Testis (tissue), 2 donors: ENCODE measurements at regions not wholly inside any gene's neighbourhood (a gene's known extent, or its start where the extent isn't known, plus 50 kb on each side); places are given as distances from the start of the nearest gene placed in this dataset.

ENCODE experiments used
- DNase-seq: peaks from one replicate; pipeline ENCODE4 v3.0.0-alpha.2; 2019
- H3K27ac ChIP-seq, 2 donors: fragments of 200-600 bp; sonication (generic); one replicate each; pipeline ENCODE4 v1.5.1; 2019
- H3K27me3 ChIP-seq: fragments of 200-600 bp; sonication (generic); one replicate; pipeline ENCODE4 v1.5.1; 2019
- H3K36me3 ChIP-seq: fragments of 200-600 bp; sonication (generic); one replicate; pipeline ENCODE4 v1.5.1; 2017; ENCODE audit warnings: low read depth; ENCODE audit errors: missing control alignments
- H3K4me1 ChIP-seq: fragments of 200-600 bp; sonication (generic); one replicate; pipeline ENCODE4 v1.5.1; 2019
- H3K4me3 ChIP-seq, 2 donors: fragments of 200-600 bp; sonication (generic); one replicate each; pipeline ENCODE4 v1.5.1; 2017 to 2019
- H3K9me3 ChIP-seq: fragments of 200-600 bp; sonication (generic); one replicate; pipeline ENCODE4 v1.5.1; 2017
- POLR2A ChIP-seq: fragments of 450-650 bp; IDR thresholded peaks from one replicate; pipeline ENCODE4 v1.6.1; 2017; ENCODE audit warnings: antibody characterized with exemption, mild to moderate bottlenecking, moderate library complexity
- WGBS, 2 donors: methylation state at CpG; one replicate each; pipeline ENCODE4 v1.1.5; 2018; 5-methylcytosine and 5-hydroxymethylcytosine counted together
- intact Hi-C: fragments of 100-400 bp; cut with DNase I; formaldehyde crosslinking; loops from one replicate; pipeline ENCODE4 v1.15.1; 2023; ENCODE audit warnings: low total_unique reads
- TF ChIP-seq, protein P1 (sequence below), 3 experiments: fragments of 450-650 bp in 2 of 3; fragments of 200-600 bp in 1 of 3; sonication (generic) in 1 of 3; IDR thresholded peaks; one replicate each; pipeline ENCODE4 v1.5.1; 2016 to 2019; ENCODE audit warnings: antibody characterized with exemption in 3 of 3, mild to moderate bottlenecking in 2 of 3, moderate library complexity in 1 of 3

DNA sequence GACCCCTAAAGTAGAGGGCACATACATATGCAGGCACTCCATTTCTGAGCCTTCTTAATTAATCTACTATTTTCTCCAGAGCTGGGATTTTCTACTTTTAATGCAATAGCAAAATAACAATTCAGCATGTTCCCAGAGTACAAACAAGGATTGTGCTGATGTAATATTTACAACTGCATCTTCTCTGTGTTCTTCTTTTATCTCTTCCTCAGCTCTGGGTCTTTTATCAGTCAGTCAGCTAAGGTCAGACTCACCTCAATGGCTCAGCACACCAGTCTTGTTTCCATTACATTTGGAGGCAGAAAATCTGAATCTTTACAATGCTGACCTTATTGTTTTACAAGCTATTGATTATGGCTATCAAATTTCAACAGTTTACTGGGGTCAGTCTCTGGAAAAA, 323.3 kb upstream of the NR5A2 start:
- no peak for DNase-seq
- intact Hi-C loops = no loop called here
- TF ChIP-seq, protein P1, sequence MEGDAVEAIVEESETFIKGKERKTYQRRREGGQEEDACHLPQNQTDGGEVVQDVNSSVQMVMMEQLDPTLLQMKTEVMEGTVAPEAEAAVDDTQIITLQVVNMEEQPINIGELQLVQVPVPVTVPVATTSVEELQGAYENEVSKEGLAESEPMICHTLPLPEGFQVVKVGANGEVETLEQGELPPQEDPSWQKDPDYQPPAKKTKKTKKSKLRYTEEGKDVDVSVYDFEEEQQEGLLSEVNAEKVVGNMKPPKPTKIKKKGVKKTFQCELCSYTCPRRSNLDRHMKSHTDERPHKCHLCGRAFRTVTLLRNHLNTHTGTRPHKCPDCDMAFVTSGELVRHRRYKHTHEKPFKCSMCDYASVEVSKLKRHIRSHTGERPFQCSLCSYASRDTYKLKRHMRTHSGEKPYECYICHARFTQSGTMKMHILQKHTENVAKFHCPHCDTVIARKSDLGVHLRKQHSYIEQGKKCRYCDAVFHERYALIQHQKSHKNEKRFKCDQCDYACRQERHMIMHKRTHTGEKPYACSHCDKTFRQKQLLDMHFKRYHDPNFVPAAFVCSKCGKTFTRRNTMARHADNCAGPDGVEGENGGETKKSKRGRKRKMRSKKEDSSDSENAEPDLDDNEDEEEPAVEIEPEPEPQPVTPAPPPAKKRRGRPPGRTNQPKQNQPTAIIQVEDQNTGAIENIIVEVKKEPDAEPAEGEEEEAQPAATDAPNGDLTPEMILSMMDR (IDR thresholded peaks at IDR 0.05) = no peak
- TF ChIP-seq POLR2A = no peak
- Histone ChIP-seq H3K27me3 (no peaks in the 10 kb centered on the region), H3K4me1 (no peaks in the 10 kb centered on the region), H3K9me3 (no peaks in the 10 kb centered on the region), H3K36me3 (no peaks in the 10 kb centered on the region), H3K27ac (no peak overlapping the region), H3K4me3 (no peak overlapping the region)

DNA sequence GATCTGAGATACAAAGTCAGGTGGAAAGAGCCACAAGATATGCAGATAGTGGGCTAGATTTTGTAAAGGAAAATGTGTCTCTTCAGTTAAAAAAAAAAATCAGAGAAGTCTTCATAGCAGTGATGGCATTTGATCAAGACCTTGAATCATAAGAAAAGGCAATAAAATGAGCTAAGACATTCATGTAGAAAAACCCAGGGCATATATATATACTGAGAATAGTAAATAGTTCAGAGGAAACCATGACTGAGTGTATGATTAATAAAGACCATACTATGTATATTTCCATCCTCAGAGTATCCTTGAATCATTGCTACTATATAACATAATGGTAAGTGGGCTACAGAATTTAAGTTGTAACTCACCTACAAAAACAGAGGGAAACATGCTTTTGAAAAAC, 321.7 kb upstream of the NR5A2 start:
- Histone ChIP-seq H3K9me3 (no peaks in the 10 kb centered on the region), H3K27ac (no peak overlapping the region), H3K27me3 (no peaks in the 10 kb centered on the region), H3K4me3 (no peak overlapping the region), H3K36me3 (no peaks in the 10 kb centered on the region), H3K4me1 (no peaks in the 10 kb centered on the region)
- TF ChIP-seq, protein P1 (IDR thresholded peaks at IDR 0.05) = no peak
- intact Hi-C loops = no loop called here
- DNase-seq = no peak

DNA sequence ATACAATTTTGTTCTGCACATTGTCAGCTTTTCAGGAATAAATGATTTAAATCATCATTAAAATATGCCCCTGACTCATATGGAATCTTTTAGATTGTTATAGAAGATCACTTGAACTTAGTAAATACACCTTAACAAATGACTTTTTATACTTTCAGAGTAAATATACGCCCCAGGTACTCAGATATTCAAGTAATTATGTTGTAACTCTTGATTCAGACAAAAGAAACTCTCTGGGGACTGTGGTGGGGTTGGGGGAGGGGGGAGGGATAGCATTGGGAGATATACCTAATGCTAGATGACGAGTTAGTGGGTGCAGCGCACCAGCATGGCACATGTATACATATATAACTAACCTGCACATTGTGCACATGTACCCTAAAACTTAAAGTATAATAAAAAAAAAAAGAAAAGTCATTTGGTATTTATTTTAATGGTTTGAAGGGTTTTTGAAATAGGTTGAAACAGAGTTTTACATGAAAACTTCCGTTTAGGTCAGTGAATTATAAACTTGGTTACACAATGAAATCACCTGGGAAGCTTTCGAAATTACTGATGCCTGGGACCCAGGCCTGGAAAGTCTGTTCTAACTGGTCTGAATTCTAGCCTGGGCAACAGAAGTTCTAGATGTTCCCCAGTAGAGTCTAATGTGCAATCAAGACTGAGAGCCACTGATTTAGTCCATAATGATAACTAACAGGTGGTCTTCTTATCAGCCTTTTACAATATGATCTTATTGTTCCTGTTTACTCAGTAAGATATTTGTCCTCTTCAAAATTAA, 320.5 kb upstream of the NR5A2 start:
- H3K9me3 ChIP-seq = no peaks in the 10 kb centered on the region
- H3K4me3 ChIP-seq = no peak overlapping the region
- TF ChIP-seq, protein P1 (IDR thresholded peaks at IDR 0.05) = no peak
- no peak for TF ChIP-seq POLR2A
- 90 to 94% methylated on average over 5 of the region's 5 CpGs for WGBS, 2 donors
- intact Hi-C loops = no loop called here
- H3K36me3 ChIP-seq = no peaks in the 10 kb centered on the region
- H3K27me3 ChIP-seq = no peaks in the 10 kb centered on the region
- no peak for DNase-seq
- no peaks in the 10 kb centered on the region for H3K4me1 ChIP-seq
- no peak overlapping the region for H3K27ac ChIP-seq

DNA sequence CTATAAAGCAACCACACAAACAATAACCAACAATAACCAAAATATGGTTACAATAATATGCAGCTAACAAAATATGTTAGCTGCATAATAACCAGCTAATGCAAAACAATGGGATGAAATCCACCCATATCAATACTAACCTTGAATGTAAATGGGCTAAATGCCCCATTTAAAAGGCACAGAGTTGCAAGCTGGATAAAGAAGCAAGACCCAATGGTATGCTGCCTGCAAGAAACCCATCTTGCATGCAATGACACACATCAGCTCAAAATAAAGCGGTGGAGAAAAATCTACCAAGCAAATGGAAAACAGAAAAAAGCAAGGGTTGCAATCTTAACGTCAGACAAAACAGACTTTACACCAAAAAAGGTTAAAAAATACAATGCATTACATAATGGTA, 316.5 kb upstream of the NR5A2 start:
- Histone ChIP-seq H3K27ac (no peak overlapping the region), H3K27me3 (no peaks in the 10 kb centered on the region), H3K9me3 (no peaks in the 10 kb centered on the region), H3K36me3 (no peaks in the 10 kb centered on the region), H3K4me3 (no peak overlapping the region), H3K4me1 (no peaks in the 10 kb centered on the region)
- no peak for DNase-seq
- TF ChIP-seq, protein P1 (IDR thresholded peaks at IDR 0.05) = no peak
- TF ChIP-seq POLR2A = no peak
- intact Hi-C loops = no loop called here
- 88 to 92% methylated on average over 2 of the region's 2 CpGs for WGBS, 2 donors

DNA sequence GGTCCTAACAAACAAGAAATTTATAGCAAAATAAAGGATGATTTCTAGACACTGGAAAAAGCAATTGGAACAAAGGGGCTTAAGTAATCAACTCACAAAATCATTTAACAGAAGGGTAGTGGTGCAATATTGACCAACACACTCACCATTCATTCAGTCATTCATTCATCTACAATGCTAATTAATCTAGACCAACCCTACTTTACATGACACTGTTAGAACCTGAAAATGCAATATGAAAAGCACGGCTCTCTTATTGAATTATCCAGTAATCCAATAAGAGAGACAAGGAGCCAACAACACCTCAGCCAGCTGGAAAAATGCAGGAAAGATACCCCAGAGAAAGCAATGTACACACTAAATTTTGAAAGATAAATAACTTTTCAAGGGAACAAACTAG, 310.8 kb upstream of the NR5A2 start:
- Histone ChIP-seq H3K4me1 (no peaks in the 10 kb centered on the region), H3K36me3 (no peaks in the 10 kb centered on the region), H3K9me3 (no peaks in the 10 kb centered on the region), H3K27me3 (no peaks in the 10 kb centered on the region), H3K4me3 (no peak overlapping the region), H3K27ac (no peak overlapping the region)
- intact Hi-C loops = no loop called here
- WGBS, 2 donors = 92 to 93% methylated on average over 1 of the region's 1 CpG
- TF ChIP-seq POLR2A = no peak
- TF ChIP-seq, protein P1 (IDR thresholded peaks at IDR 0.05) = no peak
- no peak for DNase-seq
